ENCODE measurements at regions not wholly inside any gene's neighbourhood (a gene's known extent, or its start where the extent isn't known, plus 50 kb on each side); places are given as distances from the start of the nearest gene placed in this dataset.

DNA sequence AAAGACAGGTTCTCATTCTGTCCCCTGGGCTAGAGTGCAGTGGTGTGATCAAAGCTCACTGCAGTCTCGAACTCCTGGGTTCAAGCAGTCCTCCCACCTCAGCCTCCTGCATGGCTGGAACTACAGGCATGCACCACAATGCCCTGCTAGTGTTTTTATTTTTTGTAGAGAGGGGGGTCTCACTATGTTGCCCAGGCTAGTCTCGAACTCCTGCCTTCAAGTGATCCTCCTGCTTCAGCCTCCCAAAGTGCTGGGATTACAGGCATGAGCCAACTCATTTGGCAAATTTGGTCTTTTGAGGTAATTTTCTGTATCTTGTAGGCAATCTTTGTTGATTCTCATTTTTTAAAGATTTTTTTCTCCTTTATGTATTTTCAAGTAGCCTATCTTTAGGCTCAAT, 205.7 kb downstream of the ZIC5 start:
- no peak overlapping the region for H3K4me3 Mint-ChIP-seq (ENCODE audit: unreplicated experiment)
- no TSS peak for BruUV-seq (replicated peaks)
- H3K36me3 ChIP-seq (ENCODE audit: control insufficient read depth, insufficient read depth, low read length): no peaks in the 10 kb centered on the region
- H3K27me3 Mint-ChIP-seq (ENCODE audit: insufficient read depth, unreplicated experiment): no peaks in the 10 kb centered on the region
- H3K4me1 ChIP-seq: no peaks in the 10 kb centered on the region
- no peaks in the 10 kb centered on the region for H3K4me1 Mint-ChIP-seq (ENCODE audit: low read depth, unreplicated experiment)
- DNase-seq: no peak
- H3K27ac Mint-ChIP-seq (ENCODE audit: unreplicated experiment): no peak overlapping the region
- no peaks in the 10 kb centered on the region for H3K27me3 ChIP-seq (replicated peaks; ENCODE audit: control insufficient read depth, insufficient read depth, low read length)
- peaks cover 11% of the 10 kb centered on the region for H3K9me3 Mint-ChIP-seq (ENCODE audit: unreplicated experiment)
- CTCF ChIA-PET: interaction anchor here (0.6 kb wide), 1 partner anchor 493 kb away, joined by 3 read pairs; no protein-coding TSS in a partner anchor
- H3K36me3 Mint-ChIP-seq (ENCODE audit: insufficient read depth, unreplicated experiment): no peaks in the 10 kb centered on the region
- intact Hi-C loops (cut with micrococcal nuclease; ENCODE audit: unreplicated experiment): loop anchor here (5.0 kb wide), 2 partner anchors 151 to 211 kb away; no protein-coding TSS in a partner anchor
- no peak overlapping the region for H3K4me3 ChIP-seq (ENCODE audit: low read depth, low read length)
- peaks cover 12% of the 10 kb centered on the region; the same call in 1 of the 2 replicates for H3K9me3 ChIP-seq
- POLR2A ChIA-PET: no interaction called here
- TF ChIP-seq CTCF (IDR thresholded peaks at IDR 0.05; ENCODE audit: insufficient read depth in 1 of 2, low read depth in 1 of 2, low read length in 1 of 2, severe bottlenecking in 1 of 2, unreplicated experiment in 1 of 2): no peak

DNA sequence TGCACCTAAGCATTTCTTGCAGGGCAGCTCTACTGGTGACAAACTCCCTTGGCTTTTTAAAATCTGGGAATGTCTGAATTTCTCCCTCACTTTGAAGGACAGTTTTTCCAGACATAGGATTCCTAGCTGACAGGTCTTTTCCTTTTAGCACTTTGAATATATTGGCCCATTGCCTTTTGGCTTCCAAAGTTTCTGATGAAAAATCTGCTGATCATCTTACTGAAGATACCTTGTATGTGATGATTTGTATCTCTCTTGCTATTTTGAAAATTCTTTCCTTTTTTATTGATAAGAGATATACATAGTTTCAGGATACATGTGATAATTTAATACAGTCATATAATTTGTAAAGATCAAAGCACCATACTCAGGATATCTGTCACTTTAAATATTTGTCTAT, 211.1 kb downstream of the ZIC5 start:
- Histone ChIP-seq H3K9me3 (peaks cover 24% of the 10 kb centered on the region), H3K4me3 (ENCODE audit: low read depth, low read length) (no peak overlapping the region), H3K36me3 (ENCODE audit: control insufficient read depth, insufficient read depth, low read length) (no peaks in the 10 kb centered on the region), H3K4me1 (0 out of 2 replicates have a peak, but pooled peaks cover 5% of the 10 kb centered on the region), H3K27me3 (replicated peaks; ENCODE audit: control insufficient read depth, insufficient read depth, low read length) (no peaks in the 10 kb centered on the region)
- intact Hi-C loops (cut with micrococcal nuclease; ENCODE audit: unreplicated experiment): no loop called here
- ChIA-PET CTCF (no interaction called here), POLR2A (no interaction called here)
- Mint-ChIP-seq H3K27ac (ENCODE audit: unreplicated experiment) (no peak overlapping the region), H3K9me3 (ENCODE audit: unreplicated experiment) (peaks cover 9% of the 10 kb centered on the region), H3K4me3 (ENCODE audit: unreplicated experiment) (no peak overlapping the region), H3K27me3 (ENCODE audit: insufficient read depth, unreplicated experiment) (no peaks in the 10 kb centered on the region), H3K4me1 (ENCODE audit: low read depth, unreplicated experiment) (peaks cover 7% of the 10 kb centered on the region), H3K36me3 (ENCODE audit: insufficient read depth, unreplicated experiment) (no peaks in the 10 kb centered on the region)
- TF ChIP-seq CTCF (IDR thresholded peaks at IDR 0.05; ENCODE audit: insufficient read depth in 1 of 2, low read depth in 1 of 2, low read length in 1 of 2, severe bottlenecking in 1 of 2, unreplicated experiment in 1 of 2): no peak
- no peak for DNase-seq
- BruUV-seq (replicated peaks): no TSS peak

- H3K4me3 Mint-ChIP-seq (ENCODE audit: unreplicated experiment): no peak overlapping the region
- H3K9me3 Mint-ChIP-seq (ENCODE audit: unreplicated experiment): peaks cover 9% of the 10 kb centered on the region
- no peaks in the 10 kb centered on the region for H3K27me3 Mint-ChIP-seq (ENCODE audit: insufficient read depth, unreplicated experiment)
- 0 out of 2 replicates have a peak, but pooled peaks cover 5% of the 10 kb centered on the region for H3K4me1 ChIP-seq
- H3K36me3 Mint-ChIP-seq (ENCODE audit: insufficient read depth, unreplicated experiment): no peaks in the 10 kb centered on the region
- intact Hi-C loops (cut with micrococcal nuclease; ENCODE audit: unreplicated experiment): no loop called here
- no peak for TF ChIP-seq CTCF (IDR thresholded peaks at IDR 0.05; ENCODE audit: insufficient read depth in 1 of 2, low read depth in 1 of 2, low read length in 1 of 2, severe bottlenecking in 1 of 2, unreplicated experiment in 1 of 2)
- ChIA-PET CTCF (no interaction called here), POLR2A (no interaction called here)
- H3K9me3 ChIP-seq: peaks cover 24% of the 10 kb centered on the region
- H3K27me3 ChIP-seq (replicated peaks; ENCODE audit: control insufficient read depth, insufficient read depth, low read length): no peaks in the 10 kb centered on the region
- DNase-seq: no peak
- H3K27ac Mint-ChIP-seq (ENCODE audit: unreplicated experiment): no peak overlapping the region
- peaks cover 9% of the 10 kb centered on the region for H3K4me1 Mint-ChIP-seq (ENCODE audit: low read depth, unreplicated experiment)
- no peak overlapping the region for H3K4me3 ChIP-seq (ENCODE audit: low read depth, low read length)
- H3K36me3 ChIP-seq (ENCODE audit: control insufficient read depth, insufficient read depth, low read length): no peaks in the 10 kb centered on the region
- no TSS peak for BruUV-seq (replicated peaks)
These were observed 212.4 kb downstream of the ZIC5 start for GRCh38 chr13:99759163-99759552.
